Panc1 (cell line): ENCODE measurements at regions not wholly inside any gene's neighbourhood (a gene's known extent, or its start where the extent isn't known, plus 50 kb on each side); places are given as distances from the start of the nearest gene placed in this dataset.

ENCODE experiments used
- ATAC-seq: fragments of 200-7000 bp; cut with Tn5 transposase; 2 replicates; pipeline ENCODE4 v1.9.1; 2020; ENCODE audit warnings: mild to moderate bottlenecking, moderate library complexity
- BruUV-seq: library from RNA; stranded (reverse); fragments of 400-500 nt; replicated peaks from 2 replicates; lab custom pipeline; 2021; lab: Mats Ljungman, UMichigan
- CTCF ChIA-PET: fragments of 300-600 bp; sonication (Branson Sonifier 250); formaldehyde crosslinking; loops from one replicate; lab custom pipeline; 2022; ENCODE audit warnings: antibody characterized with exemption; lab: Charles Lee
- POLR2A ChIA-PET: fragments of 300-600 bp; sonication (Branson Sonifier 250); formaldehyde crosslinking; loops from one replicate; lab custom pipeline; 2022; ENCODE audit warnings: antibody characterized with exemption; lab: Charles Lee
- DNase-seq: peaks from one replicate; pipeline ENCODE4 v3.0.0-alpha.2; 2010; ENCODE audit warnings: low read depth, low spot score
- H3K27ac ChIP-seq: 2 replicates; pipeline ENCODE4 v1.5.1; 2011; ENCODE audit warnings: mild to moderate bottlenecking, low read length, inconsistent platforms
- H3K27me3 ChIP-seq: fragments of 200-500 bp; sonication (Bioruptor generic); 2 replicates; pipeline ENCODE4 v1.6.0; 2014; ENCODE audit warnings: low read length, inconsistent platforms; ENCODE audit not compliant: control insufficient read depth, insufficient read depth
- H3K36me3 ChIP-seq: fragments of 200-500 bp; sonication (Bioruptor generic); 2 replicates; pipeline ENCODE4 v1.5.1; 2014; ENCODE audit warnings: inconsistent platforms, mild to moderate bottlenecking, low read length, moderate library complexity; ENCODE audit not compliant: control insufficient read depth, insufficient read depth
- H3K4me1 ChIP-seq: 2 replicates; pipeline ENCODE4 v1.5.1; 2011; ENCODE audit warnings: inconsistent platforms, mild to moderate bottlenecking, low read length, moderate library complexity; ENCODE audit not compliant: control insufficient read depth, insufficient read depth
- H3K4me3 ChIP-seq, 2 experiments: 2 replicates each; pipeline ENCODE4 v1.5.1; 2011 to 2012; ENCODE audit warnings: low read depth in 2 of 2, low read length in 2 of 2, mild to moderate bottlenecking in 2 of 2, inconsistent platforms in 1 of 2, moderate library complexity in 1 of 2
- H3K9me3 ChIP-seq: fragments of 200-500 bp; sonication (Bioruptor generic); 2 replicates; pipeline ENCODE4 v1.5.1; 2014; ENCODE audit warnings: low read depth, mild to moderate bottlenecking, inconsistent platforms, low read length, moderate library complexity; ENCODE audit not compliant: control insufficient read depth, insufficient read depth
- POLR2AphosphoS5 ChIP-seq: IDR thresholded peaks from 2 replicates; pipeline ENCODE4 v1.6.1; 2012; ENCODE audit warnings: mild to moderate bottlenecking, low read depth, low read length, moderate library complexity
- SIN3A ChIP-seq: IDR thresholded peaks from 2 replicates; pipeline ENCODE4 v1.6.1; 2012; ENCODE audit warnings: low read depth, mild to moderate bottlenecking, low read length, moderate library complexity, borderline replicate concordance; ENCODE audit not compliant: insufficient read depth
- TCF7L2 ChIP-seq: IDR thresholded peaks from 2 replicates; pipeline ENCODE4 v1.6.1; 2011; ENCODE audit warnings: mild to moderate bottlenecking, low read depth, low read length, inconsistent platforms
- in situ Hi-C: cut with HindIII; loops from 2 replicates; pipeline ENCODE4 v1.10.0; 2016; ENCODE audit warnings: low sequenced_read_pairs, low pct_unique_long_range_greater_than_20kb
- intact Hi-C: fragments of 100-400 bp; cut with micrococcal nuclease; formaldehyde crosslinking; loops from one replicate; pipeline ENCODE4 v1.10.0; 2022; ENCODE audit not compliant: unreplicated experiment
- TF ChIP-seq, protein P1 (sequence below), 2 experiments: IDR thresholded peaks; 2 replicates each; pipeline ENCODE4 v1.6.1; 2011 to 2012; ENCODE audit warnings: low read depth in 2 of 2, control low read depth in 1 of 2, low read length in 1 of 2, mild to moderate bottlenecking in 1 of 2, moderate library complexity in 1 of 2; ENCODE audit not compliant: insufficient read depth in 1 of 2
- TF ChIP-seq, protein P2 (sequence below): fragments of 450-650 bp; IDR thresholded peaks from 2 replicates; pipeline ENCODE4 v1.5.1; 2017; ENCODE audit warnings: mild to moderate bottlenecking

DNA sequence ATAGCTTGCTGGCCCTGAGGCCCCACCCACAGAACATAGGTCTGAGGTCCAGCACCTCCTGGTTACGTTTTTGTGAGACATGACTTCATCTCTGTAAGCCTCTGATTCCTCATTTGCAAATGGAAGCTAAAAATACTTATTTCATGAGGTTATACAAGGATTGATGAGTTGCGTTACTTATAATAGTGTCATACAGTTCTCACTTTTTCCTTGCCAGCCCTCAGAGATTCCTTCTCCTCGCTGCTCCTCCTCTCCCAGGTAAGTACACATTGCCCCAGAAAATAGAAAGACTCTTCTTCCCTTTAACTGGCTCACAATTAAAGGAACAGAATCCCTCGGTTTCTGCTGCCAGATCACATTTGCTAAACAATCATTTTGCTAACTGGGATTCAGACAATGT lies 739.2 kb downstream of the VRK1 start:
- H3K36me3 ChIP-seq: no peaks in the 10 kb centered on the region
- in situ Hi-C loops (no loop called here), intact Hi-C loops (no loop called here)
- no TSS peak for BruUV-seq
- H3K9me3 ChIP-seq: no peaks in the 10 kb centered on the region
- CTCF ChIA-PET: no interaction called here
- no peak overlapping the region for H3K4me3 ChIP-seq
- POLR2A ChIA-PET: no interaction called here
- TF ChIP-seq, protein P1, sequence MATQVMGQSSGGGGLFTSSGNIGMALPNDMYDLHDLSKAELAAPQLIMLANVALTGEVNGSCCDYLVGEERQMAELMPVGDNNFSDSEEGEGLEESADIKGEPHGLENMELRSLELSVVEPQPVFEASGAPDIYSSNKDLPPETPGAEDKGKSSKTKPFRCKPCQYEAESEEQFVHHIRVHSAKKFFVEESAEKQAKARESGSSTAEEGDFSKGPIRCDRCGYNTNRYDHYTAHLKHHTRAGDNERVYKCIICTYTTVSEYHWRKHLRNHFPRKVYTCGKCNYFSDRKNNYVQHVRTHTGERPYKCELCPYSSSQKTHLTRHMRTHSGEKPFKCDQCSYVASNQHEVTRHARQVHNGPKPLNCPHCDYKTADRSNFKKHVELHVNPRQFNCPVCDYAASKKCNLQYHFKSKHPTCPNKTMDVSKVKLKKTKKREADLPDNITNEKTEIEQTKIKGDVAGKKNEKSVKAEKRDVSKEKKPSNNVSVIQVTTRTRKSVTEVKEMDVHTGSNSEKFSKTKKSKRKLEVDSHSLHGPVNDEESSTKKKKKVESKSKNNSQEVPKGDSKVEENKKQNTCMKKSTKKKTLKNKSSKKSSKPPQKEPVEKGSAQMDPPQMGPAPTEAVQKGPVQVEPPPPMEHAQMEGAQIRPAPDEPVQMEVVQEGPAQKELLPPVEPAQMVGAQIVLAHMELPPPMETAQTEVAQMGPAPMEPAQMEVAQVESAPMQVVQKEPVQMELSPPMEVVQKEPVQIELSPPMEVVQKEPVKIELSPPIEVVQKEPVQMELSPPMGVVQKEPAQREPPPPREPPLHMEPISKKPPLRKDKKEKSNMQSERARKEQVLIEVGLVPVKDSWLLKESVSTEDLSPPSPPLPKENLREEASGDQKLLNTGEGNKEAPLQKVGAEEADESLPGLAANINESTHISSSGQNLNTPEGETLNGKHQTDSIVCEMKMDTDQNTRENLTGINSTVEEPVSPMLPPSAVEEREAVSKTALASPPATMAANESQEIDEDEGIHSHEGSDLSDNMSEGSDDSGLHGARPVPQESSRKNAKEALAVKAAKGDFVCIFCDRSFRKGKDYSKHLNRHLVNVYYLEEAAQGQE (IDR thresholded peaks at IDR 0.05; ENCODE audit: insufficient read depth in 1 of 2, low read depth in 2 of 2, low read length in 1 of 2): no peak
- TF ChIP-seq, protein P2, sequence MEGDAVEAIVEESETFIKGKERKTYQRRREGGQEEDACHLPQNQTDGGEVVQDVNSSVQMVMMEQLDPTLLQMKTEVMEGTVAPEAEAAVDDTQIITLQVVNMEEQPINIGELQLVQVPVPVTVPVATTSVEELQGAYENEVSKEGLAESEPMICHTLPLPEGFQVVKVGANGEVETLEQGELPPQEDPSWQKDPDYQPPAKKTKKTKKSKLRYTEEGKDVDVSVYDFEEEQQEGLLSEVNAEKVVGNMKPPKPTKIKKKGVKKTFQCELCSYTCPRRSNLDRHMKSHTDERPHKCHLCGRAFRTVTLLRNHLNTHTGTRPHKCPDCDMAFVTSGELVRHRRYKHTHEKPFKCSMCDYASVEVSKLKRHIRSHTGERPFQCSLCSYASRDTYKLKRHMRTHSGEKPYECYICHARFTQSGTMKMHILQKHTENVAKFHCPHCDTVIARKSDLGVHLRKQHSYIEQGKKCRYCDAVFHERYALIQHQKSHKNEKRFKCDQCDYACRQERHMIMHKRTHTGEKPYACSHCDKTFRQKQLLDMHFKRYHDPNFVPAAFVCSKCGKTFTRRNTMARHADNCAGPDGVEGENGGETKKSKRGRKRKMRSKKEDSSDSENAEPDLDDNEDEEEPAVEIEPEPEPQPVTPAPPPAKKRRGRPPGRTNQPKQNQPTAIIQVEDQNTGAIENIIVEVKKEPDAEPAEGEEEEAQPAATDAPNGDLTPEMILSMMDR: no peak
- no peak for TF ChIP-seq TCF7L2
- TF ChIP-seq SIN3A: no peak
- no peak for TF ChIP-seq POLR2AphosphoS5
- no peak for DNase-seq
- H3K27me3 ChIP-seq: no peaks in the 10 kb centered on the region
- no peak for ATAC-seq
- H3K27ac ChIP-seq: no peak overlapping the region
- H3K4me1 ChIP-seq: no peaks in the 10 kb centered on the region

DNA sequence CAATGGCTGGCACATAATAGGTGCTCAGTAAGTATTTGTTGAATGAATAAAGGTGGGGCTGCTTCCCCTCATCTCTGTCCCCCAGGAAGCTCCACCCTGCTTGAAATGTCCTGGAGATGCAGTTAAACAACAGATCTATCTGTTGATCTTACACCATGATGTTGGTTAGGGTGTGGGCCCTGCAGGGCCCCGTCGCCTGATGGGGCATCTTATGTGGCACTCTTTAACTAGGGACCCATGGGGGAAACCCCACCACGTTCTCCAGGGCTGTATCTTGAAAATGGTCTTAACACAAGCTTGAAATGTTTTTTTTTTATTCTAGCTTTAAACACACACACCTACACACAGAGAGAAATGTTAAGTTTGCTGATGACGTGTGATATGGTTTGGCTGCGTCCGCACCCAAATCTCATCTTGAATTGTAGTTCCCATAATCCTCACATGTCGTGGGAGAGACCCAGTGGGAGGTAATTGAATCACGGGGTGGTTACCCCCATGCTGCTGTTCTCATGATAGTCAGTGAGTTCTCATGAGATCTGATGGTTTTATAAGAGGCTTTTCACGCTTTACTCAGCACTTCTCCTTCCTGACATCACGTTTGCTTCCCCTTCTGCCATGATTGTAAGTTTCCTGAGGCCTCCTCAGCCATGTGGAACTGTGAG lies 741.7 kb downstream of the VRK1 start:
- no peaks in the 10 kb centered on the region for H3K27me3 ChIP-seq
- H3K4me1 ChIP-seq: no peaks in the 10 kb centered on the region
- no peaks in the 10 kb centered on the region for H3K9me3 ChIP-seq
- no peak overlapping the region for H3K27ac ChIP-seq
- no peak for ATAC-seq
- BruUV-seq: no TSS peak
- no peak overlapping the region for H3K4me3 ChIP-seq
- ChIA-PET POLR2A (no interaction called here), CTCF (no interaction called here)
- intact Hi-C loops (no loop called here), in situ Hi-C loops (no loop called here)
- DNase-seq: no peak
- no peak for TF ChIP-seq POLR2AphosphoS5
- TF ChIP-seq TCF7L2: no peak
- no peak for TF ChIP-seq SIN3A
- TF ChIP-seq, protein P2: no peak
- TF ChIP-seq, protein P1 (IDR thresholded peaks at IDR 0.05; ENCODE audit: insufficient read depth in 1 of 2, low read depth in 2 of 2, low read length in 1 of 2): no peak
- no peaks in the 10 kb centered on the region for H3K36me3 ChIP-seq
